HepG2 (cell line): ENCODE measurements at regions not wholly inside any gene's neighbourhood (a gene's known extent, or its start where the extent isn't known, plus 50 kb on each side); places are given as distances from the start of the nearest gene placed in this dataset.

Experiments used
- ATAC-seq: fragments of 200-7000 bp; cut with Tn5 transposase; 3 replicates; pipeline ENCODE4 v1.9.1; 2020; ENCODE audit warnings: mild to moderate bottlenecking, moderate library complexity
- BruUV-seq: library from RNA; stranded (reverse); fragments of 400-500 nt; replicated peaks from 2 replicates; lab custom pipeline; 2021; lab: Mats Ljungman, UMichigan
- CTCF ChIA-PET: fragments of 300-600 bp; formaldehyde crosslinking; extraction: SDS; loops from one replicate; lab custom pipeline; 2021; ENCODE audit warnings: low total read pairs, inconsistent platforms, low intra/inter-chr PET ratio; lab: Yijun Ruan, JAX
- POLR2A ChIA-PET: fragments of 350-600 bp; sonication (Branson Sonifier 250); formaldehyde crosslinking; loops from one replicate; lab custom pipeline; 2020; ENCODE audit warnings: antibody characterized with exemption, inconsistent platforms; lab: Yijun Ruan, JAX
- DNase-seq: peaks from one replicate; pipeline ENCODE4 v3.0.0-alpha.2; 2015; ENCODE audit warnings: low spot score
- FAIRE-seq: peaks from 3 replicates; lab custom pipeline; 2011; peaks lifted over from hg19 to GRCh38; lab: Jason Lieb, UNC
- H2AFZ ChIP-seq: one replicate; pipeline ENCODE4 v1.6.1; 2011; ENCODE audit warnings: low read length, inconsistent platforms
- H3K27ac ChIP-seq: fragments of 300-600 bp; 3 replicates; pipeline ENCODE4 v1.8.0; 2011; ENCODE audit warnings: mixed run types, mild to moderate bottlenecking, mixed read lengths, low read length, inconsistent platforms; ENCODE audit not compliant: insufficient read depth; ENCODE audit errors: extremely low read length
- H3K27me3 ChIP-seq, 2 experiments: fragments of 200-600 bp in 1 of 2; 2 replicates in 1 of 2; 3 replicates in 1 of 2; pipeline versions ENCODE4 v1.6.0 to v1.8.0; 2011; ENCODE audit warnings: low read length in 2 of 2, mild to moderate bottlenecking in 2 of 2, moderate library complexity in 2 of 2, inconsistent platforms in 1 of 2; ENCODE audit not compliant: insufficient read depth in 2 of 2, control insufficient read depth in 1 of 2
- H3K36me3 ChIP-seq, 2 experiments: fragments of 200-600 bp in 1 of 2; replicated peaks in 1 of 2; 2 replicates in 1 of 2; 3 replicates in 1 of 2; pipeline versions ENCODE4 v1.5.1 to v1.8.0; 2011; ENCODE audit warnings: low read length in 2 of 2, inconsistent platforms in 1 of 2; ENCODE audit not compliant: insufficient read depth in 2 of 2, control insufficient read depth in 1 of 2
- H3K4me1 ChIP-seq: 2 replicates; pipeline ENCODE4 v1.5.1; 2012; ENCODE audit warnings: low read length, inconsistent platforms; ENCODE audit not compliant: insufficient read depth
- H3K4me2 ChIP-seq: 2 replicates; pipeline ENCODE4 v1.6.0; 2011; ENCODE audit warnings: low read depth, low read length, inconsistent platforms
- H3K4me3 ChIP-seq, 3 experiments: fragments of 200-600 bp in 1 of 3; sonication (generic), shearing (Covaris generic) in 1 of 3; replicated peaks in 1 of 3; 2 replicates each; pipeline ENCODE4 v1.5.1; 2011 to 2016; ENCODE audit warnings: low read length in 3 of 3, inconsistent platforms in 2 of 3, low read depth in 2 of 3, mild to moderate bottlenecking in 2 of 3, control low read depth in 1 of 3, mixed read lengths in 1 of 3; ENCODE audit not compliant: insufficient read depth in 1 of 3
- H3K79me2 ChIP-seq: one replicate; pipeline ENCODE4 v1.6.1; 2011; ENCODE audit warnings: low read length, inconsistent platforms; ENCODE audit not compliant: insufficient read depth
- H3K9ac ChIP-seq: 2 replicates; pipeline ENCODE4 v1.6.0; 2011; ENCODE audit warnings: mild to moderate bottlenecking, low read depth, low read length, inconsistent platforms; ENCODE audit not compliant: insufficient read depth
- H3K9me3 ChIP-seq: 2 replicates; pipeline ENCODE4 v1.5.1; 2012; ENCODE audit warnings: mild to moderate bottlenecking, low read length
- H4K20me1 ChIP-seq: 2 replicates; pipeline ENCODE4 v1.6.0; 2011; ENCODE audit warnings: inconsistent platforms, mild to moderate bottlenecking, low read length, moderate library complexity; ENCODE audit not compliant: insufficient read depth
- ATM ChIP-seq: fragments of 450-650 bp; IDR thresholded peaks from 2 replicates; pipeline ENCODE4 v1.7.1; 2017; ENCODE audit warnings: mild to moderate bottlenecking, borderline replicate concordance
- JARID2 ChIP-seq: sonication (generic); formaldehyde crosslinking; IDR thresholded peaks from 2 replicates; pipeline ENCODE4 v1.8.1; 2023; ENCODE audit warnings: missing genetic modification reagents, inconsistent platforms; ENCODE audit not compliant: insufficient replicate concordance
- MEF2D ChIP-seq: sonication (generic); formaldehyde crosslinking; IDR thresholded peaks from 2 replicates; pipeline ENCODE4 v1.5.1; 2020; ENCODE audit warnings: mild to moderate bottlenecking, missing genetic modification reagents
- NBN ChIP-seq: fragments of 450-650 bp; conservative IDR thresholded peaks from 2 replicates; pipeline ENCODE4 v1.6.1; 2017
- NRL ChIP-seq: sonication (generic); formaldehyde crosslinking; IDR thresholded peaks from 2 replicates; pipeline ENCODE4 v1.5.0; 2020; ENCODE audit warnings: missing genetic modification reagents, mild to moderate bottlenecking, moderate library complexity, borderline replicate concordance
- RELA ChIP-seq: sonication (generic); formaldehyde crosslinking; IDR thresholded peaks from 2 replicates; pipeline ENCODE4 v1.4.0; 2020; ENCODE audit warnings: missing genetic modification reagents
- SP140L ChIP-seq: sonication (generic); formaldehyde crosslinking; IDR thresholded peaks from 2 replicates; pipeline ENCODE4 v1.4.0; 2020; ENCODE audit warnings: missing genetic modification reagents, borderline replicate concordance
- TBL1XR1 ChIP-seq: fragments of 150-350 bp; IDR thresholded peaks from 2 replicates; pipeline ENCODE4 v1.6.1; 2014; ENCODE audit warnings: borderline replicate concordance, low read length; ENCODE audit not compliant: partially characterized antibody
- ZBTB8A ChIP-seq: sonication (generic); formaldehyde crosslinking; IDR thresholded peaks from 2 replicates; pipeline ENCODE4 v1.4.0; 2020; ENCODE audit warnings: mild to moderate bottlenecking, low read depth, missing genetic modification reagents, borderline replicate concordance
- ZFP82 ChIP-seq: sonication (generic); formaldehyde crosslinking; IDR thresholded peaks from 2 replicates; pipeline ENCODE4 v1.5.1; 2020; ENCODE audit warnings: mild to moderate bottlenecking, missing genetic modification reagents, borderline replicate concordance
- ZNF138 ChIP-seq: sonication (generic); formaldehyde crosslinking; IDR thresholded peaks from 2 replicates; pipeline ENCODE4 v1.5.0; 2020; ENCODE audit warnings: mild to moderate bottlenecking, low read depth, missing genetic modification reagents
- ZNF160 ChIP-seq: sonication (generic); formaldehyde crosslinking; IDR thresholded peaks from 2 replicates; pipeline ENCODE4 v1.8.0; 2022; ENCODE audit warnings: mild to moderate bottlenecking, inconsistent platforms, missing genetic modification reagents
- ZNF567 ChIP-seq: sonication (generic); formaldehyde crosslinking; IDR thresholded peaks from 2 replicates; pipeline ENCODE4 v1.8.1; 2023; ENCODE audit warnings: mild to moderate bottlenecking, missing genetic modification reagents, borderline replicate concordance
- ZNF572 ChIP-seq: sonication (generic); formaldehyde crosslinking; IDR thresholded peaks from 2 replicates; pipeline ENCODE4 v1.5.1; 2020; ENCODE audit warnings: mild to moderate bottlenecking, missing genetic modification reagents
- ZNF766 ChIP-seq: sonication (generic); formaldehyde crosslinking; IDR thresholded peaks from 2 replicates; pipeline ENCODE4 v1.5.0; 2020; ENCODE audit warnings: missing genetic modification reagents, borderline replicate concordance
- WGBS: methylation state at CpG from one replicate; pipeline ENCODE4 v1.1.6; 2017; ENCODE audit warnings: low lambda C conversion rate; 5-methylcytosine and 5-hydroxymethylcytosine counted together
- in situ Hi-C: cut with HindIII; loops from 2 replicates; pipeline ENCODE4 v1.10.0; 2017; ENCODE audit warnings: low pct_unique_long_range_greater_than_20kb; ENCODE audit not compliant: extremely low pct_ligation_motif_present
- intact Hi-C: fragments of 100-400 bp; cut with micrococcal nuclease; formaldehyde crosslinking; loops from one replicate; pipeline ENCODE4 v1.10.0; 2022; ENCODE audit not compliant: unreplicated experiment
- TF ChIP-seq, protein P1 (sequence below): sonication (generic); formaldehyde crosslinking; IDR thresholded peaks from 2 replicates; pipeline ENCODE4 v1.8.0; 2022; ENCODE audit warnings: missing genetic modification reagents, mild to moderate bottlenecking, borderline replicate concordance
- TF ChIP-seq, protein P2 (sequence below): sonication (generic); formaldehyde crosslinking; IDR thresholded peaks from 2 replicates; pipeline ENCODE4 v1.4.0; 2020; ENCODE audit warnings: mild to moderate bottlenecking, missing genetic modification reagents
- TF ChIP-seq, protein P3 (sequence below), 2 experiments: fragments of 450-650 bp in 1 of 2; sonication (generic) in 1 of 2; formaldehyde crosslinking; IDR thresholded peaks; 2 replicates each; pipeline versions ENCODE4 v1.5.0 to v1.8.0; 2020 to 2022; ENCODE audit warnings: mild to moderate bottlenecking in 1 of 2, missing genetic modification reagents in 1 of 2
- TF ChIP-seq, protein P4 (sequence below): IDR thresholded peaks from 2 replicates; pipeline ENCODE4 v1.6.1; 2012; ENCODE audit warnings: low read depth, low read length, improper control_type of control experiment

- 59% methylated on average over 5 of the region's 5 CpGs for WGBS
- Histone ChIP-seq H3K36me3 (no peaks in the 10 kb centered on the region), H3K27ac (no peak overlapping the region), H3K4me2 (no peak overlapping the region)
- no TSS peak for BruUV-seq
- intact Hi-C loops = no loop called here
- DNase-seq = no peak
- TF ChIP-seq ZBTB8A (CRISPR knock-in tag) (no peak), ZNF567 (CRISPR knock-in tag) (no peak), ZNF160 (no peak), RELA (CRISPR knock-in tag) (no peak), ZNF572 (CRISPR knock-in tag) (no peak), ZFP82 (no peak), JARID2 (CRISPR knock-in tag) (no peak), ZNF138 (no peak), SP140L (CRISPR knock-in tag) (no peak), NRL (CRISPR knock-in tag) (no peak), TBL1XR1 (no peak), MEF2D (CRISPR knock-in tag) (no peak), ATM (no peak), ZNF766 (CRISPR knock-in tag) (no peak), NBN (no peak)
- TF ChIP-seq, protein P1, sequence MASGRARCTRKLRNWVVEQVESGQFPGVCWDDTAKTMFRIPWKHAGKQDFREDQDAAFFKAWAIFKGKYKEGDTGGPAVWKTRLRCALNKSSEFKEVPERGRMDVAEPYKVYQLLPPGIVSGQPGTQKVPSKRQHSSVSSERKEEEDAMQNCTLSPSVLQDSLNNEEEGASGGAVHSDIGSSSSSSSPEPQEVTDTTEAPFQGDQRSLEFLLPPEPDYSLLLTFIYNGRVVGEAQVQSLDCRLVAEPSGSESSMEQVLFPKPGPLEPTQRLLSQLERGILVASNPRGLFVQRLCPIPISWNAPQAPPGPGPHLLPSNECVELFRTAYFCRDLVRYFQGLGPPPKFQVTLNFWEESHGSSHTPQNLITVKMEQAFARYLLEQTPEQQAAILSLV (CRISPR knock-in tag) = no peak
- TF ChIP-seq, protein P2, sequence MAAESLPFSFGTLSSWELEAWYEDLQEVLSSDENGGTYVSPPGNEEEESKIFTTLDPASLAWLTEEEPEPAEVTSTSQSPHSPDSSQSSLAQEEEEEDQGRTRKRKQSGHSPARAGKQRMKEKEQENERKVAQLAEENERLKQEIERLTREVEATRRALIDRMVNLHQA (CRISPR knock-in tag) = no peak
- TF ChIP-seq, protein P3, sequence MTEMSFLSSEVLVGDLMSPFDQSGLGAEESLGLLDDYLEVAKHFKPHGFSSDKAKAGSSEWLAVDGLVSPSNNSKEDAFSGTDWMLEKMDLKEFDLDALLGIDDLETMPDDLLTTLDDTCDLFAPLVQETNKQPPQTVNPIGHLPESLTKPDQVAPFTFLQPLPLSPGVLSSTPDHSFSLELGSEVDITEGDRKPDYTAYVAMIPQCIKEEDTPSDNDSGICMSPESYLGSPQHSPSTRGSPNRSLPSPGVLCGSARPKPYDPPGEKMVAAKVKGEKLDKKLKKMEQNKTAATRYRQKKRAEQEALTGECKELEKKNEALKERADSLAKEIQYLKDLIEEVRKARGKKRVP (CRISPR knock-in tag; IDR thresholded peaks at IDR 0.05) = no peak
- TF ChIP-seq, protein P4, sequence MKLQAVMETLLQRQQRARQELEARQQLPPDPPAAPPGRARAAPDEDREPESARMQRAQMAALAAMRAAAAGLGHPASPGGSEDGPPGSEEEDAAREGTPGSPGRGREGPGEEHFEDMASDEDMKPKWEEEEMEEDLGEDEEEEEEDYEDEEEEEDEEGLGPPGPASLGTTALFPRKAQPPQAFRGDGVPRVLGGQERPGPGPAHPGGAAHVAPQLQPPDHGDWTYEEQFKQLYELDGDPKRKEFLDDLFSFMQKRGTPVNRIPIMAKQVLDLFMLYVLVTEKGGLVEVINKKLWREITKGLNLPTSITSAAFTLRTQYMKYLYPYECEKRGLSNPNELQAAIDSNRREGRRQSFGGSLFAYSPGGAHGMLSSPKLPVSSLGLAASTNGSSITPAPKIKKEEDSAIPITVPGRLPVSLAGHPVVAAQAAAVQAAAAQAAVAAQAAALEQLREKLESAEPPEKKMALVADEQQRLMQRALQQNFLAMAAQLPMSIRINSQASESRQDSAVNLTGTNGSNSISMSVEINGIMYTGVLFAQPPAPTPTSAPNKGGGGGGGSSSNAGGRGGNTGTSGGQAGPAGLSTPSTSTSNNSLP = no peak
- TF ChIP-seq, all 625 proteins: peak for 0
- H2AFZ ChIP-seq = no peak overlapping the region
- no peaks in the 10 kb centered on the region for H4K20me1 ChIP-seq
- H3K9me3 ChIP-seq = no peaks in the 10 kb centered on the region
- H3K9ac ChIP-seq = no peak overlapping the region
- no peaks in the 10 kb centered on the region for H3K4me1 ChIP-seq
- no peak overlapping the region for H3K4me3 ChIP-seq
- ATAC-seq = no peak
- H3K27me3 ChIP-seq = no peaks in the 10 kb centered on the region; a peak in 1 of 5 replicates
- no peak for FAIRE-seq
- in situ Hi-C loops = no loop called here
- H3K79me2 ChIP-seq = no peaks in the 10 kb centered on the region
- ChIA-PET CTCF (no interaction called here), POLR2A (no interaction called here)
These were observed 164.2 kb upstream of the NBEA start for GRCh38 chr13:34777914-34778303.
